SU-DHL-6 (cell line): ENCODE measurements at regions not wholly inside any gene's neighbourhood (a gene's known extent, or its start where the extent isn't known, plus 50 kb on each side); places are given as distances from the start of the nearest gene placed in this dataset.

Source experiments
- CTCF ChIP-seq: fragments of 200-600 bp; sonication (generic); IDR thresholded peaks from one replicate; pipeline ENCODE4 v1.5.1; 2017; ENCODE audit warnings: antibody characterized with exemption, mild to moderate bottlenecking, low read length, moderate library complexity; ENCODE audit not compliant: insufficient read depth, poor library complexity, severe bottlenecking
- EZH2phosphoT487 ChIP-seq: fragments of 200-600 bp; sonication (generic), shearing (Covaris generic); conservative IDR thresholded peaks from 2 replicates; pipeline ENCODE4 v1.6.1; 2018; ENCODE audit warnings: mild to moderate bottlenecking, antibody characterized with exemption, low read length, moderate library complexity, mixed read lengths

GRCh38 chr13:85247780-85248179 lies 551.4 kb downstream of the SLITRK6 start:
- TF ChIP-seq CTCF (no peak), EZH2phosphoT487 (no peak)
